DOHH2 (cell line): ENCODE measurements at regions not wholly inside any gene's neighbourhood (a gene's known extent, or its start where the extent isn't known, plus 50 kb on each side); places are given as distances from the start of the nearest gene placed in this dataset.
"Not testable (repeated sequence)": the region's sequence is repeated elsewhere in the genome, so short reads cannot be mapped to it uniquely, and the experiment has no call there.

Experiments used
- EZH2phosphoT487 ChIP-seq: fragments of 200-600 bp; sonication (generic); IDR thresholded peaks from 2 replicates; pipeline ENCODE4 v1.6.1; 2017; ENCODE audit warnings: borderline replicate concordance, mild to moderate bottlenecking, antibody characterized with exemption, low read length, moderate library complexity, mixed read lengths
- TF ChIP-seq, protein P1 (sequence below): fragments of 200-600 bp; sonication (generic); IDR thresholded peaks from one replicate; pipeline ENCODE4 v1.5.1; 2014; ENCODE audit warnings: antibody characterized with exemption, mild to moderate bottlenecking, low read depth, low read length; ENCODE audit not compliant: poor library complexity, severe bottlenecking

GRCh38 chr4:9636411-9636810 is 145.0 kb upstream of the DRD5 start:
- TF ChIP-seq, protein P1, sequence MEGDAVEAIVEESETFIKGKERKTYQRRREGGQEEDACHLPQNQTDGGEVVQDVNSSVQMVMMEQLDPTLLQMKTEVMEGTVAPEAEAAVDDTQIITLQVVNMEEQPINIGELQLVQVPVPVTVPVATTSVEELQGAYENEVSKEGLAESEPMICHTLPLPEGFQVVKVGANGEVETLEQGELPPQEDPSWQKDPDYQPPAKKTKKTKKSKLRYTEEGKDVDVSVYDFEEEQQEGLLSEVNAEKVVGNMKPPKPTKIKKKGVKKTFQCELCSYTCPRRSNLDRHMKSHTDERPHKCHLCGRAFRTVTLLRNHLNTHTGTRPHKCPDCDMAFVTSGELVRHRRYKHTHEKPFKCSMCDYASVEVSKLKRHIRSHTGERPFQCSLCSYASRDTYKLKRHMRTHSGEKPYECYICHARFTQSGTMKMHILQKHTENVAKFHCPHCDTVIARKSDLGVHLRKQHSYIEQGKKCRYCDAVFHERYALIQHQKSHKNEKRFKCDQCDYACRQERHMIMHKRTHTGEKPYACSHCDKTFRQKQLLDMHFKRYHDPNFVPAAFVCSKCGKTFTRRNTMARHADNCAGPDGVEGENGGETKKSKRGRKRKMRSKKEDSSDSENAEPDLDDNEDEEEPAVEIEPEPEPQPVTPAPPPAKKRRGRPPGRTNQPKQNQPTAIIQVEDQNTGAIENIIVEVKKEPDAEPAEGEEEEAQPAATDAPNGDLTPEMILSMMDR: not testable (repeated sequence)
- not testable (repeated sequence) for TF ChIP-seq EZH2phosphoT487
